Lower leg skin (tissue), 4 donors: ENCODE measurements at regions not wholly inside any gene's neighbourhood (a gene's known extent, or its start where the extent isn't known, plus 50 kb on each side); places are given as distances from the start of the nearest gene placed in this dataset.

Experiments
- DNase-seq, 2 donors: peaks; one replicate each; pipeline ENCODE4 v3.0.0-alpha.2; 2019; ENCODE audit warnings: low spot score in 2 of 2
- H3K4me3 ChIP-seq: fragments of 200-600 bp; sonication (generic); 2 replicates; pipeline ENCODE4 v1.5.1; 2017; ENCODE audit warnings: mild to moderate bottlenecking, low read depth; ENCODE audit not compliant: poor library complexity, severe bottlenecking
- POLR2A ChIP-seq, 2 donors: fragments of 450-650 bp; IDR thresholded peaks; one replicate each; pipeline ENCODE4 v1.6.1; 2016 to 2017; ENCODE audit warnings: antibody characterized with exemption in 2 of 2, mild to moderate bottlenecking in 1 of 2, moderate library complexity in 1 of 2
- WGBS, 2 donors: methylation state at CpG; one replicate each; pipeline ENCODE4 v1.1.5; 2018; 5-methylcytosine and 5-hydroxymethylcytosine counted together
- intact Hi-C: fragments of 100-400 bp; cut with DNase I; formaldehyde crosslinking; loops from one replicate; pipeline ENCODE4 v1.15.0; 2023; ENCODE audit warnings: low total_unique reads
- TF ChIP-seq, protein P1 (sequence below), 3 donors: fragments of 450-650 bp; IDR thresholded peaks; one replicate each; pipeline ENCODE4 v1.5.1; 2016; ENCODE audit warnings: antibody characterized with exemption in 3 of 3, mild to moderate bottlenecking in 3 of 3, moderate library complexity in 2 of 3

DNA sequence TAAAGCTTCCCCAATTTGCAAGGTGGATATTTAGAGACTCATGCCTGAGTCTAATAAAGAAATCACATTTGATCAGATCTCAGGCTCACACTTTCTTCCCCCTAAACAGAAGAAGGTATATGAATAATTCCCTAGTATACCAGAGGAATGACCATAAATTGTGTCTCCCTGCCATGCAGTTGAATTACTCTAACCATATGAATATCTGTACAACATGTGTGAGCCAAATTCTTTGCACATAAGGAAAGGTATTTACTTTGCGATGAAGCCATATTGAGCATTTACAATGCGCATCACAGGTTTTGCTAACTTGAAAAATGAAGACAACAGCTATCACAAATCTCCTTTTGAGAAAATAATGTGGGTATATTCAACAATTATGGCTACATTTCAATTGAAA lies 479.4 kb downstream of the NR2F1-AS1 start:
- intact Hi-C loops, result no loop called here
- DNase-seq, result no peak
- 90 to 99% methylated on average over 2 of the region's 2 CpGs for WGBS, 2 donors
- no peak for TF ChIP-seq POLR2A (IDR thresholded peaks at IDR 0.05)
- TF ChIP-seq, protein P1, sequence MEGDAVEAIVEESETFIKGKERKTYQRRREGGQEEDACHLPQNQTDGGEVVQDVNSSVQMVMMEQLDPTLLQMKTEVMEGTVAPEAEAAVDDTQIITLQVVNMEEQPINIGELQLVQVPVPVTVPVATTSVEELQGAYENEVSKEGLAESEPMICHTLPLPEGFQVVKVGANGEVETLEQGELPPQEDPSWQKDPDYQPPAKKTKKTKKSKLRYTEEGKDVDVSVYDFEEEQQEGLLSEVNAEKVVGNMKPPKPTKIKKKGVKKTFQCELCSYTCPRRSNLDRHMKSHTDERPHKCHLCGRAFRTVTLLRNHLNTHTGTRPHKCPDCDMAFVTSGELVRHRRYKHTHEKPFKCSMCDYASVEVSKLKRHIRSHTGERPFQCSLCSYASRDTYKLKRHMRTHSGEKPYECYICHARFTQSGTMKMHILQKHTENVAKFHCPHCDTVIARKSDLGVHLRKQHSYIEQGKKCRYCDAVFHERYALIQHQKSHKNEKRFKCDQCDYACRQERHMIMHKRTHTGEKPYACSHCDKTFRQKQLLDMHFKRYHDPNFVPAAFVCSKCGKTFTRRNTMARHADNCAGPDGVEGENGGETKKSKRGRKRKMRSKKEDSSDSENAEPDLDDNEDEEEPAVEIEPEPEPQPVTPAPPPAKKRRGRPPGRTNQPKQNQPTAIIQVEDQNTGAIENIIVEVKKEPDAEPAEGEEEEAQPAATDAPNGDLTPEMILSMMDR (IDR thresholded peaks at IDR 0.05), result no peak
- H3K4me3 ChIP-seq, result no peak overlapping the region

DNA sequence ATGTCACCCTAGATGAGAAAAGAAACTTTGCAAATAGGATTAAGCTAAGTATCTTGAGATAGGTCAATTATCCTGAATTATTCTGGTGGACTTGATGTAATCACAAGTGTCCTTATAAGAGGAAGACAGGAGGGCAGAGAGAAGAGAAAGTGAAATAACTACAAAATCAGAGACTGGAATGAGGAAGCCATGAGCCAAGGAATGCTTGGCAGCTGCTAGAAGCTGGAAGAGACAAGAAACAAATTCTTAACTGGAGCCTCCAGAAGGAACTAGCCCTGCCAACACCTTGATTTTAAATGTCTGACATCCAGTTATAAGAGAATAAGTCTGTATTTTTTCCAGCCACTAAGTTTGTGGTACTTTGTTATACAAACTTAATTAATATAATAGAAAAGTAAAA lies 480.0 kb downstream of the NR2F1-AS1 start:
- no peak for DNase-seq
- no peak overlapping the region for H3K4me3 ChIP-seq
- intact Hi-C loops, result no loop called here
- TF ChIP-seq, protein P1 (IDR thresholded peaks at IDR 0.05), result no peak
- no peak for TF ChIP-seq POLR2A (IDR thresholded peaks at IDR 0.05)

DNA sequence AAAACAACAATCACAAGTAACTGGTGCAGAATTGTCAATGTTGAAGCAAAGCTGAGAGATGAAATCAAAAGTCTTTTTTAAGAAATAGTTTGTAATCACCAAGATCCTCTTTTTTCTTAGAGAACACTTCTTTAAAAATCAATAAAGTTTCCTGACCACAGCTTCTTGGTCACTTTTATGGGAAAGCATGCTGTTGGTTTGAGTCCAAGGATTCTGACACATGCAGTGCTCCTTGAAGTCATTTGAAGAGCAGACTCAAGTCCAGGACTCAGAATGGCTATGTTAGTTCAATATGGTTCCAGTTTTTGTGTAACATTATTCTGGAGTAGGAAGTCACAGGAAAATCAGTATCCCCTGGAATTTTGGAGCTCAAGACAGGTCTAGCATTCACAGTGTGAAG lies 480.6 kb downstream of the NR2F1-AS1 start:
- no peak overlapping the region for H3K4me3 ChIP-seq
- TF ChIP-seq, protein P1 (IDR thresholded peaks at IDR 0.05), result no peak
- no peak for TF ChIP-seq POLR2A (IDR thresholded peaks at IDR 0.05)
- intact Hi-C loops, result no loop called here
- DNase-seq, result no peak

DNA sequence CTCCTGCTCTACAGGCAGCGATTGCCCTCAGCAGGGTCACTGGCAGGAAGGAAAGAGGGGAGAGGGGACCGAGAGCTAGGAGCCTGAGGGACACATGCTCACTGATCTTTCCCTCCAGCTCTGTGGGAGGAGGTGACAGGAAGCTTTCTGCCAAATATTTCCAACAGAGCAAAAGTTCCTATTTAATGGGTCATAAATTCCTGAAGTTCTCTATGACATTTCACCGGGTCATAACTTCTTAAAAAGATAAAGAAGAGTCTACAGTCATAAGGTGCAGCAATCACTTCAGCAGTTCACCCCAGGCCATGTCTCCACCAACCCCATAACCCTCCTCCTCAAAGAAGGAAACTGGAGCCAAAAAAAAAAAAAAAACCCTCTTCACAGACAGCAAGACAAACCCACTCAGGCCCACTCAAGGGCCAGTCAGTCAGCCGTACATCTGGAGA lies 481.1 kb downstream of the NR2F1-AS1 start:
- DNase-seq, result no peak
- H3K4me3 ChIP-seq, result no peak overlapping the region
- 30 to 38% methylated on average over 4 of the region's 4 CpGs for WGBS, 2 donors
- intact Hi-C loops, result no loop called here
- TF ChIP-seq, protein P1 (IDR thresholded peaks at IDR 0.05), result no peak
- TF ChIP-seq POLR2A (IDR thresholded peaks at IDR 0.05), result no peak

DNA sequence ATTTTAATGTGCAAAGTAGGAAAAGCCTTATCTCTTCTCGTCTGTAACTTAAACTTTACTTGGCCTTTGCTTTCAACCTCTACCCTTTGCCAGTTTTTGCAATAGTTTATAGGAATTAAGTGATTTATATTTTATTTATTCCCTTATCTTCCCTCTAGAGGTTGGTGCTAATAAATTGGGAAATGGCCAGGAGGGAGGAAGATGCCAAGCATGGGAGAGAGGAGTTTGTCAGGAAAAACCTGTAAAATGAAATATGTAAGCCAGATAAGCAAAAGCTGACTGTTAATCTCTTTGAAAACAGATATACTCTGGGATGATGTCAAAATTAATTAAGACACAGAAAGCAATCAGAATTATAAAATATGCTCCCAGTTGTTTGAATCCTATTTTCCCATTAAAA lies 484.5 kb downstream of the NR2F1-AS1 start:
- WGBS, 2 donors, result 61 to 64% methylated on average over 1 of the region's 1 CpG
- no peak for DNase-seq
- intact Hi-C loops, result no loop called here
- TF ChIP-seq, protein P1 (IDR thresholded peaks at IDR 0.05), result no peak
- no peak for TF ChIP-seq POLR2A (IDR thresholded peaks at IDR 0.05)
- no peak overlapping the region for H3K4me3 ChIP-seq

DNA sequence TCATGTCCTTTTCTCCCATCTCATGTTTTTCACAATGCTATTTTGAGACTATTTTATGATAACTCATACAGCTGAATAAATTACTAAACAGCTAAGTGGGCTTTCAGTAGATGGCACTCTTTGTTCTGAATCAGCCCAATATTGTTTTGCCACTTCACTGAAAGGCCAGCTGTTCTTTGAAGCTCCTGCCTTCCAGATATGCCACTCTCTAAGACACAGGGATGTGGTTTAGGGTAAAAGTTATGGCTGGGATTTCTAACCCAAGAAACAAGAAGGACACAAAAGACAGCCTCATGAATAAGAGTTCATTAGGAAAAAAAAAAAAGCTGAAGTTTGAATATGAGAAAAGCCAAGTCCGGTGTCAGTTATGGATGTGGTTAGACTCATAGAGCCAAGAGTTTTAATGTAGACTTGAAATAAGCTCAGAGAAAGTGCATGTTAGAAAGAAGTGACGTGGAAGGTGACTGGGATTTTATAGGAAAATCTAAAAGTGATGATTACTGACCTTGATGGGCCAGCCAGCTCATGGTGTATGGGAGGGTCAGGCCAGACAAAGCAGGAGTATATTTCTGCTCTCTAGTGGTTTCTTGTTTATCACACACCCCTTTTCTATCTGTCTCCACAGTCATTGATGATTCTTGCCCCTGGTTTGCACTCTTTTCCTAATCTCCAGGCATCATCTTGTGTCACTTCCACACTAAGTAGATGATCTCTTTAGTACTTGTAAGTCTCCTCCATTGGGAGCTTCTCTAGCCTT lies 488.5 kb downstream of the NR2F1-AS1 start:
- DNase-seq, result no peak
- WGBS, 2 donors, result 75 to 84% methylated on average over 2 of the region's 2 CpGs
- no peak for TF ChIP-seq POLR2A (IDR thresholded peaks at IDR 0.05)
- TF ChIP-seq, protein P1 (IDR thresholded peaks at IDR 0.05), result no peak

More for the DNA sequence above, 488.5 kb downstream of the NR2F1-AS1 start:
- no peak overlapping the region for H3K4me3 ChIP-seq
- intact Hi-C loops, result no loop called here
